ENCODE measurements at regions not wholly inside any gene's neighbourhood (a gene's known extent, or its start where the extent isn't known, plus 50 kb on each side); places are given as distances from the start of the nearest gene placed in this dataset.

GRCh38 chr1:184215274-184215925 is 163.9 kb downstream of the TSEN15 start:
- Histone ChIP-seq H3K4me1 (ENCODE audit: control insufficient read depth, insufficient read depth, low read length) (no peaks in the 10 kb centered on the region), H3K9ac (ENCODE audit: low read length in 2 of 2) (no peak overlapping the region), H3K36me3 (ENCODE audit: control insufficient read depth in 2 of 2, insufficient read depth in 2 of 2, low read length in 2 of 2) (no peaks in the 10 kb centered on the region), H3K27ac (ENCODE audit: low read length) (no peak overlapping the region), H3K4me3 (ENCODE audit: low read length in 2 of 2) (no peak overlapping the region), H3K9me3 (ENCODE audit: control insufficient read depth in 2 of 2, low read length in 2 of 2) (no peaks in the 10 kb centered on the region), H3K27me3 (ENCODE audit: control insufficient read depth in 1 of 2, insufficient read depth in 2 of 2, low read length in 2 of 2) (peaks cover 0 to 5% of the 10 kb centered on the region in 2 donors)

DNA sequence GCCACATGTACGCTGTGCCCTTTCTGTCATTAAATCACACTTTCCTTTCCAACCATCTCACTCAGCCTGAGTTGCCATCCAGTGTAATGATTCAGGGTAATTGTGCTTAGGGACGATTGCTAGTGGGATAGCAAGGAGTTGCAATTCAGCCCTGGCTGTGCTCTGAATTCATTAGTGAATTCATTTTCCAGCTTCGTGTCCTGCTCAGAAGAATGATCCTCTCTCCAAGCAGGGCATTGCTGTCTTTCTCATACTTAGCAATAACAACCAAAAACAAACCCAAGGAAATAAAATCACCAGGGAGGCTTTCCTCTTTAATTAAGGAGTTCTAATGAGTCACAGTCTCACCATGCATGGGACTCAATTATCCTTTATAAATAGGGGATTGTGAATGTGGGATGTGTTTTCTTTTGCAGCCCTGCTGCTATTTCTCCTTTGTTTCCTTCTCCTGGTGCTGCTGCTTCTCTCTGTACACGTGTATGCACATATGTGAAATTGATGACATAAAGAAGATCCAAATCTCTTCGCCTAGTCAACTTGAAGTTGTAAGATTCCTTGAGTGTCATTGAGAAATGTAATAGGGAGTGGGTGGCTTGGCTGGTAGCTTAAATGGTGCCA is 167.0 kb downstream of the TSEN15 start:
- no peak overlapping the region for H3K4me3 ChIP-seq (ENCODE audit: low read length in 2 of 2)
- no peak overlapping the region for H3K27ac ChIP-seq (ENCODE audit: low read length)
- no peaks in the 10 kb centered on the region for H3K36me3 ChIP-seq (ENCODE audit: control insufficient read depth in 2 of 2, insufficient read depth in 2 of 2, low read length in 2 of 2)
- H3K4me1 ChIP-seq (ENCODE audit: control insufficient read depth, insufficient read depth, low read length), result peaks cover 5% of the 10 kb centered on the region
- no peak overlapping the region for H3K9ac ChIP-seq (ENCODE audit: low read length in 2 of 2)
- H3K9me3 ChIP-seq (ENCODE audit: control insufficient read depth in 2 of 2, low read length in 2 of 2), result no peaks in the 10 kb centered on the region
- peaks cover 0 to 5% of the 10 kb centered on the region in 2 donors for H3K27me3 ChIP-seq (ENCODE audit: control insufficient read depth in 1 of 2, insufficient read depth in 2 of 2, low read length in 2 of 2)

- H3K4me3 ChIP-seq (ENCODE audit: low read length in 2 of 2), result no peak overlapping the region
- no peak overlapping the region for H3K9ac ChIP-seq (ENCODE audit: low read length in 2 of 2)
- H3K27ac ChIP-seq (ENCODE audit: low read length), result no peak overlapping the region
- no peaks in the 10 kb centered on the region for H3K36me3 ChIP-seq (ENCODE audit: control insufficient read depth in 2 of 2, insufficient read depth in 2 of 2, low read length in 2 of 2)
- H3K9me3 ChIP-seq (ENCODE audit: control insufficient read depth in 2 of 2, low read length in 2 of 2), result no peaks in the 10 kb centered on the region
- H3K27me3 ChIP-seq (ENCODE audit: control insufficient read depth in 1 of 2, insufficient read depth in 2 of 2, low read length in 2 of 2), result peaks cover 0 to 5% of the 10 kb centered on the region in 2 donors
- H3K4me1 ChIP-seq (ENCODE audit: control insufficient read depth, insufficient read depth, low read length), result peaks cover 5% of the 10 kb centered on the region
Measured at GRCh38 chr1:184219414-184219813, 167.4 kb upstream of the C1orf21 start.

DNA sequence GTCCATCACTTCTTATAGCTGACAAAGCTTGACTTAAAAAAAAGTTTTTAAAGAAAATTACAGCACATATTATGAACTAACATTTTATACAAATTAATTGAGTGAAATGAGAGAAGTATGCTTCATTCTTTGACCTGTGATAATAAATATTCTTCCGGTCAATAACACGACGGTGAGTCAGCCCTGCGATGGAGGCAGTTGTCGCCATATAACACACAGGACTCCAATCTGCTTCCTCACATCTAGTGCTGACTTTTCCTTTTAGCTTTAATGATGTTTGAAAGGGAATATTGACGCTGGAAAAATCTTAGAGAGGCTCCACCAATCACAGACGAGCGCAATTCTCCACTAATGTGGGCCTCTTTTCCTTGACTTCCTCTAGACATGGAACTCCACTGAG is 166.9 kb upstream of the C1orf21 start:
- Histone ChIP-seq H3K27me3 (ENCODE audit: control insufficient read depth in 1 of 2, insufficient read depth in 2 of 2, low read length in 2 of 2) (peaks cover 0 to 5% of the 10 kb centered on the region in 2 donors), H3K4me3 (ENCODE audit: low read length in 2 of 2) (no peak overlapping the region), H3K9ac (ENCODE audit: low read length in 2 of 2) (no peak overlapping the region), H3K4me1 (ENCODE audit: control insufficient read depth, insufficient read depth, low read length) (peaks cover 5% of the 10 kb centered on the region), H3K9me3 (ENCODE audit: control insufficient read depth in 2 of 2, low read length in 2 of 2) (no peaks in the 10 kb centered on the region), H3K36me3 (ENCODE audit: control insufficient read depth in 2 of 2, insufficient read depth in 2 of 2, low read length in 2 of 2) (no peaks in the 10 kb centered on the region), H3K27ac (ENCODE audit: low read length) (no peak overlapping the region)

GRCh38 chr1:184221087-184221486 is 165.7 kb upstream of the C1orf21 start:
- no peak overlapping the region for H3K9ac ChIP-seq (ENCODE audit: low read length in 2 of 2)
- H3K4me1 ChIP-seq (ENCODE audit: control insufficient read depth, insufficient read depth, low read length), result peaks cover 5% of the 10 kb centered on the region
- no peaks in the 10 kb centered on the region for H3K9me3 ChIP-seq (ENCODE audit: control insufficient read depth in 2 of 2, low read length in 2 of 2)
- H3K27ac ChIP-seq (ENCODE audit: low read length), result no peak overlapping the region
- H3K4me3 ChIP-seq (ENCODE audit: low read length in 2 of 2), result no peak overlapping the region
- no peaks in the 10 kb centered on the region for H3K27me3 ChIP-seq (ENCODE audit: control insufficient read depth in 1 of 2, insufficient read depth in 2 of 2, low read length in 2 of 2)
- H3K36me3 ChIP-seq (ENCODE audit: control insufficient read depth in 2 of 2, insufficient read depth in 2 of 2, low read length in 2 of 2), result no peaks in the 10 kb centered on the region

- Histone ChIP-seq H3K4me1 (ENCODE audit: control insufficient read depth, insufficient read depth, low read length) (peaks cover 5% of the 10 kb centered on the region), H3K36me3 (ENCODE audit: control insufficient read depth in 2 of 2, insufficient read depth in 2 of 2, low read length in 2 of 2) (no peaks in the 10 kb centered on the region), H3K9ac (ENCODE audit: low read length in 2 of 2) (no peak overlapping the region), H3K27ac (ENCODE audit: low read length) (no peak overlapping the region), H3K4me3 (ENCODE audit: low read length in 2 of 2) (peak overlapping the region; percentile 38 to 58), H3K27me3 (ENCODE audit: control insufficient read depth in 1 of 2, insufficient read depth in 2 of 2, low read length in 2 of 2) (no peaks in the 10 kb centered on the region), H3K9me3 (ENCODE audit: control insufficient read depth in 2 of 2, low read length in 2 of 2) (no peaks in the 10 kb centered on the region)
Measured at GRCh38 chr1:184222652-184223052, 164.2 kb upstream of the C1orf21 start.

DNA sequence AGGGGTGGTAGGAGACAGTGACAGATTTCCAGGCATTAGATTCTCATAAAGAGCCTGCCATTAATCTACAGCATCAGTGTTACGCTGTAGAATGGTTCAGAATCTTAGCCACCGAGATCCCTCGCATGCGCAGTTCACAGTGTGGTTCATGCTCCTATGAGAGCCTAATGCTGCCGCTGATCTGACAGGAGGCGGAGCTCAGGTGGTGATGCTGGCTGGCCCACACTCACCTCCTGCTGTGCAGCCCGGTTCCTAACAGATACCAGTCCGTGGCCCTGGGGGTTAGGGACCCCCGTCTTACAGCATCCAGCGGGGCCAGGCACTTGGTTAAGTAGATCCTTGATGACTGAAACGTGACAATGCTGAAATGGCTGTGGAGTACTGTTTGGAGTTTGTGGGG is 163.6 kb upstream of the C1orf21 start:
- no peaks in the 10 kb centered on the region for H3K36me3 ChIP-seq (ENCODE audit: control insufficient read depth in 2 of 2, insufficient read depth in 2 of 2, low read length in 2 of 2)
- H3K27ac ChIP-seq (ENCODE audit: low read length), result no peak overlapping the region
- no peaks in the 10 kb centered on the region for H3K9me3 ChIP-seq (ENCODE audit: control insufficient read depth in 2 of 2, low read length in 2 of 2)
- no peak overlapping the region for H3K4me3 ChIP-seq (ENCODE audit: low read length in 2 of 2)
- no peak overlapping the region for H3K9ac ChIP-seq (ENCODE audit: low read length in 2 of 2)
- H3K4me1 ChIP-seq (ENCODE audit: control insufficient read depth, insufficient read depth, low read length), result peaks cover 5% of the 10 kb centered on the region
- no peaks in the 10 kb centered on the region for H3K27me3 ChIP-seq (ENCODE audit: control insufficient read depth in 1 of 2, insufficient read depth in 2 of 2, low read length in 2 of 2)

- Histone ChIP-seq H3K27ac (ENCODE audit: low read length) (no peak overlapping the region), H3K27me3 (ENCODE audit: control insufficient read depth in 1 of 2, insufficient read depth in 2 of 2, low read length in 2 of 2) (no peaks in the 10 kb centered on the region), H3K9me3 (ENCODE audit: control insufficient read depth in 2 of 2, low read length in 2 of 2) (no peaks in the 10 kb centered on the region), H3K4me3 (ENCODE audit: low read length in 2 of 2) (no peak overlapping the region), H3K4me1 (ENCODE audit: control insufficient read depth, insufficient read depth, low read length) (peaks cover 5% of the 10 kb centered on the region), H3K9ac (ENCODE audit: low read length in 2 of 2) (no peak overlapping the region), H3K36me3 (ENCODE audit: control insufficient read depth in 2 of 2, insufficient read depth in 2 of 2, low read length in 2 of 2) (no peaks in the 10 kb centered on the region)
Measured at GRCh38 chr1:184225283-184226099, 161.3 kb upstream of the C1orf21 start.

GRCh38 chr1:184226100-184226487 is 160.7 kb upstream of the C1orf21 start:
- Histone ChIP-seq H3K9ac (ENCODE audit: low read length in 2 of 2) (no peak overlapping the region), H3K9me3 (ENCODE audit: control insufficient read depth in 2 of 2, low read length in 2 of 2) (no peaks in the 10 kb centered on the region), H3K4me3 (ENCODE audit: low read length in 2 of 2) (no peak overlapping the region), H3K36me3 (ENCODE audit: control insufficient read depth in 2 of 2, insufficient read depth in 2 of 2, low read length in 2 of 2) (no peaks in the 10 kb centered on the region), H3K4me1 (ENCODE audit: control insufficient read depth, insufficient read depth, low read length) (peaks cover 5% of the 10 kb centered on the region), H3K27me3 (ENCODE audit: control insufficient read depth in 1 of 2, insufficient read depth in 2 of 2, low read length in 2 of 2) (no peaks in the 10 kb centered on the region), H3K27ac (ENCODE audit: low read length) (no peak overlapping the region)

GRCh38 chr1:184228558-184228957 is 158.3 kb upstream of the C1orf21 start:
- Histone ChIP-seq H3K36me3 (ENCODE audit: control insufficient read depth in 2 of 2, insufficient read depth in 2 of 2, low read length in 2 of 2) (no peaks in the 10 kb centered on the region), H3K9me3 (ENCODE audit: control insufficient read depth in 2 of 2, low read length in 2 of 2) (no peaks in the 10 kb centered on the region), H3K4me1 (ENCODE audit: control insufficient read depth, insufficient read depth, low read length) (no peaks in the 10 kb centered on the region), H3K4me3 (ENCODE audit: low read length in 2 of 2) (no peak overlapping the region), H3K9ac (ENCODE audit: low read length in 2 of 2) (no peak overlapping the region), H3K27me3 (ENCODE audit: control insufficient read depth in 1 of 2, insufficient read depth in 2 of 2, low read length in 2 of 2) (no peaks in the 10 kb centered on the region), H3K27ac (ENCODE audit: low read length) (no peak overlapping the region)

- no peaks in the 10 kb centered on the region for H3K36me3 ChIP-seq (ENCODE audit: control insufficient read depth in 2 of 2, insufficient read depth in 2 of 2, low read length in 2 of 2)
- no peak overlapping the region for H3K4me3 ChIP-seq (ENCODE audit: low read length in 2 of 2)
- H3K4me1 ChIP-seq (ENCODE audit: control insufficient read depth, insufficient read depth, low read length), result no peaks in the 10 kb centered on the region
- no peak overlapping the region for H3K27ac ChIP-seq (ENCODE audit: low read length)
- H3K9me3 ChIP-seq (ENCODE audit: control insufficient read depth in 2 of 2, low read length in 2 of 2), result no peaks in the 10 kb centered on the region
- H3K27me3 ChIP-seq (ENCODE audit: control insufficient read depth in 1 of 2, insufficient read depth in 2 of 2, low read length in 2 of 2), result no peaks in the 10 kb centered on the region
- no peak overlapping the region for H3K9ac ChIP-seq (ENCODE audit: low read length in 2 of 2)
Measured at GRCh38 chr1:184237588-184237987, 149.2 kb upstream of the C1orf21 start.
